ENCODE measurements at regions not wholly inside any gene's neighbourhood (a gene's known extent, or its start where the extent isn't known, plus 50 kb on each side); places are given as distances from the start of the nearest gene placed in this dataset.

DNA sequence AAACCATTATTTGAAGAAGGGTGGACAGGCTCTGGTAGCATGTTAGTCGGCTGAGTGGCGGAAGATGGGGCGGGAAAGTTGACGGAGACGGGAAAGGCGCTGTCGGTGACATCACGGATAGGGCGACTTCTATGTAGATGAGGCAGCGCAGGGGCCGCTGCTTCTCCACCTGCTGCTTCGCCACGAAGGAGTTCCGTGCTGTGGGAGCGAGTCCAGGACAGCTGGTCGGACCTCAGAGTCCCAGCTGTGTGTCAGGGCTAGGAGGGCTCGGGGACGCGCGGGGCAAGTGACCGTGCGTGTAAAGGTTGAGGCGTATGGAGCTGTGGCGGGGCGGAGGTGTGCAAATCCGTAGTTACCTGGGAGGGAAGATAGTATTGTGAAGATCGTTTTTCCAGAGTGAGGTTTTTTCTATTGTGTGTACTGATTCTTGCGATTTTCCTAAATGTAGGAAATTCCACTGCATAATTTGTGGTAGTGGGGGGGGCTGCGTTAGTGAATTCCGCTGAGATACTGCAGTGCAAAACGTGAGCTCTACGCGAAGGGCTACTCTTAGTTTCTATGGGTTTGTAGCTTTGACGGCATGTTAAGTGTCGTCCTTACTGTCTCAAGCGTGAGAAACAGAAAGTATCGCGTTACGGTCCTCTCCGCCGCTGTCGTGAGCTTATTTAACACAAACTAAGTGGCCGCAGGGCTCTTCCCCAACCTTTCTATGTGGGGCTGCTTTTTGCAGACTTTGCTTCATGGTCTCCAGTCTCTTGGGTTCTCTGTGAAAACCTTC is 111.2 kb upstream of the NBPF11 start:
- TF ChIP-seq, protein P1, sequence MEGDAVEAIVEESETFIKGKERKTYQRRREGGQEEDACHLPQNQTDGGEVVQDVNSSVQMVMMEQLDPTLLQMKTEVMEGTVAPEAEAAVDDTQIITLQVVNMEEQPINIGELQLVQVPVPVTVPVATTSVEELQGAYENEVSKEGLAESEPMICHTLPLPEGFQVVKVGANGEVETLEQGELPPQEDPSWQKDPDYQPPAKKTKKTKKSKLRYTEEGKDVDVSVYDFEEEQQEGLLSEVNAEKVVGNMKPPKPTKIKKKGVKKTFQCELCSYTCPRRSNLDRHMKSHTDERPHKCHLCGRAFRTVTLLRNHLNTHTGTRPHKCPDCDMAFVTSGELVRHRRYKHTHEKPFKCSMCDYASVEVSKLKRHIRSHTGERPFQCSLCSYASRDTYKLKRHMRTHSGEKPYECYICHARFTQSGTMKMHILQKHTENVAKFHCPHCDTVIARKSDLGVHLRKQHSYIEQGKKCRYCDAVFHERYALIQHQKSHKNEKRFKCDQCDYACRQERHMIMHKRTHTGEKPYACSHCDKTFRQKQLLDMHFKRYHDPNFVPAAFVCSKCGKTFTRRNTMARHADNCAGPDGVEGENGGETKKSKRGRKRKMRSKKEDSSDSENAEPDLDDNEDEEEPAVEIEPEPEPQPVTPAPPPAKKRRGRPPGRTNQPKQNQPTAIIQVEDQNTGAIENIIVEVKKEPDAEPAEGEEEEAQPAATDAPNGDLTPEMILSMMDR (IDR thresholded peaks at IDR 0.05), result no peak
- peak; percentile 40 to 83 (median 82) for TF ChIP-seq POLR2AphosphoS5 (IDR thresholded peaks at IDR 0.05)

Data from breast epithelium (tissue), 3 donors.